ENCODE measurements at regions not wholly inside any gene's neighbourhood (a gene's known extent, or its start where the extent isn't known, plus 50 kb on each side); places are given as distances from the start of the nearest gene placed in this dataset.

DNA sequence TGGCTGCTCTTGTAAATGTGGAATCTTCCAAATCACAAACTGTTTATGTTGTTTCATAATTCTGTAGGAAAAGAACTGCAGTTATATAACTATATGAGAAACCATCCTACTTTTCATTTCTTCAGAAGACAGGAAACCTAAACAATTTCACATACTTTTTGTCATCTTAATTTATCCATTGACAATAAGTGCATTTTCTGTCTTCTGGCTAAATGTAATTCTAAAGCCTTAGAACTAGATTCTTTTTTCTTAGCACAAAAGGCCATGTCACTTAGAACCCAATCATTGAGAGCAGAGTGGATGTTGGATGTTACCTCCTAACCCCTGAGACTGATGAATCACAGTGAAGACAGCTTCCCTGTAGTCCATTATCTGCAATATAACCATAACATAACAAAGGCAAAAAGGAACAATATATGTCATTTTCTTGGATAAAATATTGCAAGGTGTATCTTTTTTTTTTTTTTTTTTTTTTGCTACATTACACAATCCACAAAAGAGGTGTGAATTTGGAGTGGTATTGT, 410.2 kb upstream of the PRMT6 start:
- no peaks in the 10 kb centered on the region for H4K20me1 ChIP-seq (ENCODE audit: insufficient read depth)
- H3K9me2 ChIP-seq (ENCODE audit: insufficient read depth), result no peaks in the 10 kb centered on the region
- H3K36me3 ChIP-seq (ENCODE audit: low read depth), result no peaks in the 10 kb centered on the region
- CTCF ChIA-PET, result no interaction called here
- DNase-seq, result no peak
- no peaks in the 10 kb centered on the region for H3K9me3 ChIP-seq (ENCODE audit: insufficient read depth, low read depth)
- H3K4me3 ChIP-seq, result no peak overlapping the region
- H3K27ac ChIP-seq, result no peak overlapping the region
- TF ChIP-seq, protein P1, sequence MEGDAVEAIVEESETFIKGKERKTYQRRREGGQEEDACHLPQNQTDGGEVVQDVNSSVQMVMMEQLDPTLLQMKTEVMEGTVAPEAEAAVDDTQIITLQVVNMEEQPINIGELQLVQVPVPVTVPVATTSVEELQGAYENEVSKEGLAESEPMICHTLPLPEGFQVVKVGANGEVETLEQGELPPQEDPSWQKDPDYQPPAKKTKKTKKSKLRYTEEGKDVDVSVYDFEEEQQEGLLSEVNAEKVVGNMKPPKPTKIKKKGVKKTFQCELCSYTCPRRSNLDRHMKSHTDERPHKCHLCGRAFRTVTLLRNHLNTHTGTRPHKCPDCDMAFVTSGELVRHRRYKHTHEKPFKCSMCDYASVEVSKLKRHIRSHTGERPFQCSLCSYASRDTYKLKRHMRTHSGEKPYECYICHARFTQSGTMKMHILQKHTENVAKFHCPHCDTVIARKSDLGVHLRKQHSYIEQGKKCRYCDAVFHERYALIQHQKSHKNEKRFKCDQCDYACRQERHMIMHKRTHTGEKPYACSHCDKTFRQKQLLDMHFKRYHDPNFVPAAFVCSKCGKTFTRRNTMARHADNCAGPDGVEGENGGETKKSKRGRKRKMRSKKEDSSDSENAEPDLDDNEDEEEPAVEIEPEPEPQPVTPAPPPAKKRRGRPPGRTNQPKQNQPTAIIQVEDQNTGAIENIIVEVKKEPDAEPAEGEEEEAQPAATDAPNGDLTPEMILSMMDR (conservative IDR thresholded peaks at IDR 0.05), result no peak
- no peak for TF ChIP-seq EZH2 (IDR thresholded peaks at IDR 0.05; ENCODE audit: low read depth)
- no TSS peak for BruUV-seq (replicated peaks)
- no peaks in the 10 kb centered on the region for H3K79me2 ChIP-seq (ENCODE audit: low read depth)
- intact Hi-C loops (cut with micrococcal nuclease; ENCODE audit: unreplicated experiment), result no loop called here
- H3K27me3 ChIP-seq (ENCODE audit: insufficient read depth, low read depth), result no peaks in the 10 kb centered on the region
- H3K4me2 ChIP-seq, result no peak overlapping the region
- H3F3A ChIP-seq (ENCODE audit: insufficient read depth, low read depth), result no peaks in the 10 kb centered on the region
- POLR2A ChIA-PET (ENCODE audit: unreplicated experiment), result no interaction called here
- H3K4me1 ChIP-seq (replicated peaks; ENCODE audit: insufficient read depth), result no peaks in the 10 kb centered on the region
- no peak overlapping the region for H2AFZ ChIP-seq

DNA sequence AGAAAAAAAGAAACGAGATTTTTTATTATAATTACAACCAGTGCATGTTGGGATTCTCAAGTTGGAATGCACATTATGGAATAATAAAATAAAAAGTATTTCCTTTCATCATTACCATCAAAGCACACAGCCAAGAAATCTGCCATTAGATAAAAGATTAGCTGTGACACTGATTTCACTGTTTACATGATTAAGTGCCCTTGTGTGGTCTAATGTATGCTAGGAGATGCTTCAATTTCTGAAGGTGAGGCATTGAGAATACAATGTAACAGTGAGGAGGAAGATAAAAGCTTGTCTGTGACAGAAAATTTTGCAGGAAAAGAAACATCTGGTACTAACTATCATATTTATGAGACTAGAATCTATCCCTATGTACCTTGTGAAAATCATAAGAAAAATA, 409.7 kb upstream of the PRMT6 start:
- CTCF ChIA-PET, result no interaction called here

DNA sequence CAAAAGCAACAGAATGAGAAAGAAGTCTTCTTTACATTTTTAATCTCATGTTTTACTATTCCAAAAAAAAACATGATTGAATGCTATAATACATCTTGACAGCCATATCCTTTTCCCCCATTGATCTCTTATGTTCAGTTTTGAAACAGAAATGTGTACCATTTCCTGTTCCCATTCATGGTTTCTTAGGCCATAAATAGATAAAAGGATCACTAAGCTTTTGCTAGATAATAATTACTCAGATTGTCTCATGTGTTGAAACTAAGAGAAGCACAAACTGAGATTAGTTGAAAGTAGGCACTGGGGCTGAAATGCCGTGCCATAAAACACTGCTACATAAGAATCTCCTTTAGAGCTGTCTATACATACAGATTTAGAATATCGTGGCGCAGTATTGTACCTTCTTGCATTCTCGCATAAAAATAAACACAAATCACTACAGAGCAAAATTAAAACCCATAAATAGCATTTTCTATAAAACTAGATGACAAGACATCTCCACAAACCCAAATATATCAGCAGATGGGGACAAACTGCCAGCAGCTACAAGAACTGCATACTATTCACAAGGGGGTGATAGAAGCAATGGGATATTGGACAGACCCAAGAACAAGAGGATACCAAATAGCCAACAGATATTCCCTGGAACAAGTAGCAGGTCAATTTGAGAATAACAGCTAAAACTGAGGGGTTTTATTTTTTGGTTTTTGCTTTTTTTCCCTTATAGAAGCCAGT, 405.3 kb upstream of the PRMT6 start:
- no peaks in the 10 kb centered on the region for H4K20me1 ChIP-seq (ENCODE audit: insufficient read depth)
- H3K4me2 ChIP-seq, result no peak overlapping the region
- H3K79me2 ChIP-seq (ENCODE audit: low read depth), result no peaks in the 10 kb centered on the region
- H3F3A ChIP-seq (ENCODE audit: insufficient read depth, low read depth), result no peaks in the 10 kb centered on the region
- no peaks in the 10 kb centered on the region for H3K9me3 ChIP-seq (ENCODE audit: insufficient read depth, low read depth)
- intact Hi-C loops (cut with micrococcal nuclease; ENCODE audit: unreplicated experiment), result no loop called here
- POLR2A ChIA-PET (ENCODE audit: unreplicated experiment), result no interaction called here
- BruUV-seq (replicated peaks), result no TSS peak
- H3K27me3 ChIP-seq (ENCODE audit: insufficient read depth, low read depth), result no peaks in the 10 kb centered on the region
- H3K4me3 ChIP-seq, result no peak overlapping the region
- H3K9me2 ChIP-seq (ENCODE audit: insufficient read depth), result no peaks in the 10 kb centered on the region
- H2AFZ ChIP-seq, result no peak overlapping the region
- TF ChIP-seq EZH2 (IDR thresholded peaks at IDR 0.05; ENCODE audit: low read depth), result no peak
- TF ChIP-seq, protein P1 (conservative IDR thresholded peaks at IDR 0.05), result no peak
- no peak for DNase-seq
- H3K27ac ChIP-seq, result no peak overlapping the region
- H3K36me3 ChIP-seq (ENCODE audit: low read depth), result no peaks in the 10 kb centered on the region
- CTCF ChIA-PET, result no interaction called here
- no peaks in the 10 kb centered on the region for H3K4me1 ChIP-seq (replicated peaks; ENCODE audit: insufficient read depth)

More for the DNA sequence above, 409.7 kb upstream of the PRMT6 start:
- TF ChIP-seq EZH2 (IDR thresholded peaks at IDR 0.05; ENCODE audit: low read depth), result no peak
- TF ChIP-seq, protein P1 (conservative IDR thresholded peaks at IDR 0.05), result no peak
- no peaks in the 10 kb centered on the region for H3K9me2 ChIP-seq (ENCODE audit: insufficient read depth)
- no peaks in the 10 kb centered on the region for H3K36me3 ChIP-seq (ENCODE audit: low read depth)
- POLR2A ChIA-PET (ENCODE audit: unreplicated experiment), result no interaction called here
- H3K27me3 ChIP-seq (ENCODE audit: insufficient read depth, low read depth), result no peaks in the 10 kb centered on the region
- H3K9me3 ChIP-seq (ENCODE audit: insufficient read depth, low read depth), result no peaks in the 10 kb centered on the region
- BruUV-seq (replicated peaks), result no TSS peak
- H4K20me1 ChIP-seq (ENCODE audit: insufficient read depth), result no peaks in the 10 kb centered on the region
- H2AFZ ChIP-seq, result no peak overlapping the region
- H3K4me1 ChIP-seq (replicated peaks; ENCODE audit: insufficient read depth), result no peaks in the 10 kb centered on the region
- no peak overlapping the region for H3K27ac ChIP-seq
- H3K4me3 ChIP-seq, result no peak overlapping the region
- H3F3A ChIP-seq (ENCODE audit: insufficient read depth, low read depth), result no peaks in the 10 kb centered on the region
- no peak overlapping the region for H3K4me2 ChIP-seq
- no peak for DNase-seq
- intact Hi-C loops (cut with micrococcal nuclease; ENCODE audit: unreplicated experiment), result no loop called here
- no peaks in the 10 kb centered on the region for H3K79me2 ChIP-seq (ENCODE audit: low read depth)

Data from PC-9 (cell line).